ENCODE measurements at regions not wholly inside any gene's neighbourhood (a gene's known extent, or its start where the extent isn't known, plus 50 kb on each side); places are given as distances from the start of the nearest gene placed in this dataset.

- H3K36me3 ChIP-seq (ENCODE audit: insufficient read depth, low read length): no peaks in the 10 kb centered on the region
- no peaks in the 10 kb centered on the region for H3K4me1 ChIP-seq (ENCODE audit: control insufficient read depth, insufficient read depth, low read length, unreplicated experiment)
- no peak overlapping the region for H2AFZ ChIP-seq (ENCODE audit: low read length, unreplicated experiment)
- no peaks in the 10 kb centered on the region for H3K79me2 ChIP-seq (ENCODE audit: control insufficient read depth, insufficient read depth, low read length, unreplicated experiment)
- H3K27ac ChIP-seq (ENCODE audit: low read depth, low read length): no peak overlapping the region
- H3K27me3 ChIP-seq (ENCODE audit: insufficient read depth, low read length): no peaks in the 10 kb centered on the region
- H3K4me3 ChIP-seq (ENCODE audit: low read depth, low read length): no peak overlapping the region
Observed at GRCh38 chr11:33646629-33647028, 54.0 kb downstream of the C11orf91 start.

DNA sequence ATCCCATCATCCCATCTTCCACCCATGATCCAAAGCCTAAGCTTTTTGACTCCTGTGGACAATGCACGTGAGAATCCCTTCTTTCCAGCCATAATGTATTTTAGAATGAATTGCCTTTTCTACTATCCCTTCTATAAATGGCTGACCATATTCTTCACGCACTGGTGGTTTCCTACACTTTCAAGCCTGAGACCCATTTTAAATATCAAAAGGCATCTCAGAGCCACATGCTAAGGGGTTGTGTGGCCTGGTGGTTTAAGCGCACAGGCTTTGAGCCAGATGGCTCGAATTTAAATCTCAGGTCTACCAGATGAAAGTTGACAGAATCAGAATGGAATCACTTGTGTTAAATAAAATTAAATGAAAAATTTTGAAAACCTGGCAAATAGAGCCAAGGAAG is 54.5 kb downstream of the C11orf91 start:
- H3K79me2 ChIP-seq (ENCODE audit: control insufficient read depth, insufficient read depth, low read length, unreplicated experiment): no peaks in the 10 kb centered on the region
- H3K4me1 ChIP-seq (ENCODE audit: control insufficient read depth, insufficient read depth, low read length, unreplicated experiment): no peaks in the 10 kb centered on the region
- no peaks in the 10 kb centered on the region for H3K27me3 ChIP-seq (ENCODE audit: insufficient read depth, low read length)
- H3K27ac ChIP-seq (ENCODE audit: low read depth, low read length): no peak overlapping the region
- H2AFZ ChIP-seq (ENCODE audit: low read length, unreplicated experiment): no peak overlapping the region
- no peak overlapping the region for H3K4me3 ChIP-seq (ENCODE audit: low read depth, low read length)
- H3K36me3 ChIP-seq (ENCODE audit: insufficient read depth, low read length): no peaks in the 10 kb centered on the region

DNA sequence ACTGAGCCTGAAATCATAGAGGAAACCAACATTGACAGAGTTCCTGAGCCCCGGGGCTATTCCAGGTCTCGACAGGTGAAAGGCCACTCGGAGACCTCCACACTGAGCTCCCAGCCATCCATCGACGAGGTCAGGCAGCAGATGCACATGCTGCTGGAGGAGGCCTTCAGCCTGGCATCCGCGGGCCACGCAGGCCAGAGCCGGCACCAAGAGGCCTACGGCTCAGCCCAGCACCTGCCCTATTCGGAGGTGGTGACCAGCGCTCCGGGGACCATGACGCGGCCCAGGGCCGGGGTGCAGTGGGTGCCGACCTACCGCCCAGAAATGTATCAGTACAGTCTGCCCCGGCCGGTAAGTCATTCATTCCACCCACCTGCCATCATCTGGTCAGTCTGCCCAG is 54.9 kb downstream of the C11orf91 start:
- Histone ChIP-seq H2AFZ (ENCODE audit: low read length, unreplicated experiment) (no peak overlapping the region), H3K27ac (ENCODE audit: low read depth, low read length) (no peak overlapping the region), H3K36me3 (ENCODE audit: insufficient read depth, low read length) (no peaks in the 10 kb centered on the region), H3K4me1 (ENCODE audit: control insufficient read depth, insufficient read depth, low read length, unreplicated experiment) (no peaks in the 10 kb centered on the region), H3K4me3 (ENCODE audit: low read depth, low read length) (no peak overlapping the region), H3K79me2 (ENCODE audit: control insufficient read depth, insufficient read depth, low read length, unreplicated experiment) (no peaks in the 10 kb centered on the region), H3K27me3 (ENCODE audit: insufficient read depth, low read length) (no peaks in the 10 kb centered on the region)

DNA sequence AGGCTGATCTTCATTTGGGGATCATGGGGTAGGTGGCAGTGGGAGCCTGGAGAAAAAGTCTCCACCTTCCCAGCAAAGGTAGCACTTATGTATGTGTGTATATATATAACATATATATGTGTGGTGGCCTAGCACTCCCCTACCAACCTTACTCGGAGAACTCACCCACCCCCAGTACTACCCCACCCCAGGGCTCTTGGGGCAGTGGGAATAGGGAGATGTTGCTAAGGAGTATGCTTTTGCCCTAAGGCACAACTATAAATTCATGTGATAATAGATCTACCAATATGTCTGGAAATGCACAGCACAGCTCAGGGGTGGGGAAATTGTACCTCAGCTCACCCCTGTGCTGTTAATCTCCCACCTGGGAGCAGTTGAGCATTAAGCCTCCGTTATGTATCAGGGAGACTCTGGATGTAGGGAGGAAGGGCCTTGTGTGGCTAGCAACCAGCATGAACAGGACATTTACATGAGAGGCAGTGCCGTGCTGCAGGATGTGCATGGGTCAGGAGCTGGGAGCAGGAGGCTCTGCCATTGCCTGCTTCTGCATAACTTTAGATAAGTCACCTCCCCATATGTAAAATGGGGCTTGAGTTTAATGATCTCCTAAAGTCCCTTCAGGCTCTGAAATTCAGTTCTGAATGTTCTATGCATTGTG is 57.3 kb downstream of the C11orf91 start:
- Histone ChIP-seq H3K27ac (ENCODE audit: low read depth, low read length) (no peak overlapping the region), H2AFZ (ENCODE audit: low read length, unreplicated experiment) (no peak overlapping the region), H3K79me2 (ENCODE audit: control insufficient read depth, insufficient read depth, low read length, unreplicated experiment) (no peaks in the 10 kb centered on the region)

DNA sequence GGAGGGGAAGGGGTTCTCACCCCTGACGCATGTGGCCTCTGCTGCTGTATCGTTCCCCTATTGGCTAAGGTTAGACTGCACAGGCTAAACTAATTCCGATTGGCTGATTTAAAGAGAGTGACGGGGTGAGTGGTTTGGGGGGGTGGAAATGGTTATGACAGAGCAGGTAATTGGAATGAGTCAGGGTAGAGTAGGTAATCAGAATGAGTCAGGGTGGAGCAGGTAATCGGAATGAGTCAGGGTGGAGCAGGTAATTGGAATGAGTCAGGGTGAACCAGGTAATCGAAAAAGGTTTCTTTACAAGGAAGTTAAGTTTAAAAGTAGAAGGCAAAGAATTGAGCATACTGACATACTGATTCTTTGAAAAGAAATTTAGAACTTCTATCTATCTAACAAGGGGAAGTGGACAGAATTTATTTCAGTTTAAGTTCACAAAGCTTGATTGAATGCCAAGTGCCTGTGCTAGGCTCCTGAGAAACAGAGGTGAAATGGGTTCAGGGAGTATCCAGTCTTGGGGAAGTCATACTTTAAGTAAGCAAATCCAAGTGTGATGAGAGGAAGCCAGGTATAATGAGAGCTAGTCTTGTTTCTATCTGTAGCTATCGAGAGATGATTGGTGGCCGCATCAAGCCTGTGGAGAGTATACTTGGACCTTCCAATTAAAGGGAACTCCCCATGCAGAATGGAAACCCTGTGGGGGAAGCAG is 58.0 kb downstream of the C11orf91 start:
- H3K27me3 ChIP-seq (ENCODE audit: insufficient read depth, low read length): no peaks in the 10 kb centered on the region
- peaks cover 7% of the 10 kb centered on the region; the same call in 1 of the 2 replicates for H3K36me3 ChIP-seq (ENCODE audit: insufficient read depth, low read length)
- H3K4me3 ChIP-seq (ENCODE audit: low read depth, low read length): no peak overlapping the region
- H3K79me2 ChIP-seq (ENCODE audit: control insufficient read depth, insufficient read depth, low read length, unreplicated experiment): no peaks in the 10 kb centered on the region
- no peaks in the 10 kb centered on the region for H3K4me1 ChIP-seq (ENCODE audit: control insufficient read depth, insufficient read depth, low read length, unreplicated experiment)
- no peak overlapping the region for H2AFZ ChIP-seq (ENCODE audit: low read length, unreplicated experiment)
- H3K27ac ChIP-seq (ENCODE audit: low read depth, low read length): no peak overlapping the region

More for the DNA sequence above, 57.3 kb downstream of the C11orf91 start:
- Histone ChIP-seq H3K4me3 (ENCODE audit: low read depth, low read length) (no peak overlapping the region), H3K4me1 (ENCODE audit: control insufficient read depth, insufficient read depth, low read length, unreplicated experiment) (no peaks in the 10 kb centered on the region), H3K27me3 (ENCODE audit: insufficient read depth, low read length) (no peaks in the 10 kb centered on the region), H3K36me3 (ENCODE audit: insufficient read depth, low read length) (peaks cover 7% of the 10 kb centered on the region; the same call in 1 of the 2 replicates)

- H3K4me3 ChIP-seq (ENCODE audit: low read depth, low read length): no peak overlapping the region
- H2AFZ ChIP-seq (ENCODE audit: low read length, unreplicated experiment): no peak overlapping the region
- no peaks in the 10 kb centered on the region for H3K79me2 ChIP-seq (ENCODE audit: control insufficient read depth, insufficient read depth, low read length, unreplicated experiment)
Observed at GRCh38 chr11:33640730-33641371, 59.8 kb downstream of the C11orf91 start.

DNA sequence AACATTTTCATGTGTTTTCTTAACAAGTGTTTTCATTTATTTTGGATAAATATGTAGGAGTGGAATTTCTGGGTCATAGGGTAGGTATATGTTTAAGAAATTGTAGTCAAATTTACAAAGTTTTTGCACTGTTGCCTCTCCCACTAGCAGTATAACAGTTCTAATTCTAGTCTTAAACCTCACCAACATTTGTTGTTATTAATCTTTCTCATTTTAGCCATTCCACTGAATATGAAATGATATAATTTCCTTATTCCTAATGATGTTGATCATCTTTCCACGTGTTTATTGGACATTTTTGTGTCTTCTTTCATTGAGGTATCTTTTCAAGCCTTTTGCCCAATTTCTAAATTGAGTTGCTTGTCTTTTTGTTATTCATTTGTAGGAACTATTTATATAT is 62.0 kb downstream of the C11orf91 start:
- Histone ChIP-seq H3K4me1 (ENCODE audit: control insufficient read depth, insufficient read depth, low read length, unreplicated experiment) (peaks cover 24% of the 10 kb centered on the region), H3K79me2 (ENCODE audit: control insufficient read depth, insufficient read depth, low read length, unreplicated experiment) (no peaks in the 10 kb centered on the region), H3K27ac (ENCODE audit: low read depth, low read length) (no peak overlapping the region), H3K4me3 (ENCODE audit: low read depth, low read length) (no peak overlapping the region), H3K27me3 (ENCODE audit: insufficient read depth, low read length) (no peaks in the 10 kb centered on the region), H2AFZ (ENCODE audit: low read length, unreplicated experiment) (no peak overlapping the region), H3K36me3 (ENCODE audit: insufficient read depth, low read length) (peaks cover 7% of the 10 kb centered on the region; the same call in 1 of the 2 replicates)

More at GRCh38 chr11:33640730-33641371, 59.8 kb downstream of the C11orf91 start:
- Histone ChIP-seq H3K27me3 (ENCODE audit: insufficient read depth, low read length) (no peaks in the 10 kb centered on the region), H3K36me3 (ENCODE audit: insufficient read depth, low read length) (peaks cover 7% of the 10 kb centered on the region; the same call in 1 of the 2 replicates), H3K27ac (ENCODE audit: low read depth, low read length) (no peak overlapping the region), H3K4me1 (ENCODE audit: control insufficient read depth, insufficient read depth, low read length, unreplicated experiment) (peaks cover 2% of the 10 kb centered on the region)

DNA sequence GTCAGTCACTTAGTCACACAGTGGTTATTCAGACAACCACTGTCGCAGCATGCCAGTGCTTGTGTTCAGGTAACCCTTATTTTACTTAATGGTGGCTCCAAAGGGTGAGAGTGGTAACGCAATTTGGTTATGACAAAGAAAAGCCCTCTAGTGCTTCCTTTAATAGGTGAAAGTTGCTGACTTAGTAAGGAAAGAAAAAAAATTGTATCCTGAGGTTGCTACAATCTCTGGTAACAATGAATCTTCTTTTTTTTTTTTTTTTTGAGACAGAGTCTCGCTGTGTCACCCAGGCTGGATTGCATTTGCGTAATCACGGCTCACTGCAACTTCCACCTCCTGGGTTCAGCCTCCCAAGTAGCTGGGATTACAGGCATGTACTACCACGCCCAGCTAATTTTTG is 64.5 kb downstream of the C11orf91 start:
- Histone ChIP-seq H3K79me2 (ENCODE audit: control insufficient read depth, insufficient read depth, low read length, unreplicated experiment) (no peaks in the 10 kb centered on the region), H3K27ac (ENCODE audit: low read depth, low read length) (peak overlapping the region; percentile 43; the same call in 1 of the 2 replicates), H2AFZ (ENCODE audit: low read length, unreplicated experiment) (no peak overlapping the region)

DNA sequence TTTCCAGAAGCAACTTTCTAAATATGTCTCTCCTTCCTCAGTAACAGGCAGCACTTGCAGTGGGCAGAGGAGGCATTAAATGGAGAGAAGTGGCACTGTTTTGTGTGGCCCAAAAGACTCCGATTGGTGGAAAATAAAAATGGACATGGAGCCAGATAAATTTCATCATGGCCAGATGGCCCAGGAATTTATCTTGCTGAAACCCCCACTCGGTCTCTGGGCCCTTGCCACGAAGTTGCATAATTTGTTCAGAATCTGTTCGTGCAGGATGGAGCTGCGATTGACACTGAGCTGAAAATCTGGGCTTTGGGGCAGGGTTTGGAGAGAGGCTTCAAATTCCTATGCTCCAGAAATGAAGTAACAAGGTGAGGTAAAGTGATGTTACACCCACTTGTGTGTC is 65.5 kb downstream of the C11orf91 start:
- no peak overlapping the region for H2AFZ ChIP-seq (ENCODE audit: low read length, unreplicated experiment)
- H3K27ac ChIP-seq (ENCODE audit: low read depth, low read length): peak overlapping the region; percentile 43
- H3K27me3 ChIP-seq (ENCODE audit: insufficient read depth, low read length): no peaks in the 10 kb centered on the region
- H3K4me3 ChIP-seq (ENCODE audit: low read depth, low read length): no peak overlapping the region
- H3K4me1 ChIP-seq (ENCODE audit: control insufficient read depth, insufficient read depth, low read length, unreplicated experiment): peaks cover 34% of the 10 kb centered on the region
- peaks cover 7% of the 10 kb centered on the region; the same call in 1 of the 2 replicates for H3K36me3 ChIP-seq (ENCODE audit: insufficient read depth, low read length)
- no peaks in the 10 kb centered on the region for H3K79me2 ChIP-seq (ENCODE audit: control insufficient read depth, insufficient read depth, low read length, unreplicated experiment)

More for the DNA sequence above, 64.5 kb downstream of the C11orf91 start:
- Histone ChIP-seq H3K27me3 (ENCODE audit: insufficient read depth, low read length) (no peaks in the 10 kb centered on the region), H3K4me3 (ENCODE audit: low read depth, low read length) (no peak overlapping the region), H3K4me1 (ENCODE audit: control insufficient read depth, insufficient read depth, low read length, unreplicated experiment) (peaks cover 33% of the 10 kb centered on the region), H3K36me3 (ENCODE audit: insufficient read depth, low read length) (peaks cover 7% of the 10 kb centered on the region; the same call in 1 of the 2 replicates)

GRCh38 chr11:33634291-33634834 is 66.3 kb downstream of the C11orf91 start:
- Histone ChIP-seq H2AFZ (ENCODE audit: low read length, unreplicated experiment) (peak overlapping the region; percentile 47), H3K4me1 (ENCODE audit: control insufficient read depth, insufficient read depth, low read length, unreplicated experiment) (peaks cover 34% of the 10 kb centered on the region), H3K79me2 (ENCODE audit: control insufficient read depth, insufficient read depth, low read length, unreplicated experiment) (no peaks in the 10 kb centered on the region), H3K27me3 (ENCODE audit: insufficient read depth, low read length) (no peaks in the 10 kb centered on the region), H3K36me3 (ENCODE audit: insufficient read depth, low read length) (peaks cover 7% of the 10 kb centered on the region; the same call in 1 of the 2 replicates), H3K4me3 (ENCODE audit: low read depth, low read length) (no peak overlapping the region), H3K27ac (ENCODE audit: low read depth, low read length) (peak overlapping the region; percentile 43)

Measured in ACC112 (cell line).